A673 (cell line): ENCODE measurements at regions not wholly inside any gene's neighbourhood (a gene's known extent, or its start where the extent isn't known, plus 50 kb on each side); places are given as distances from the start of the nearest gene placed in this dataset.

ENCODE experiments used
- BruUV-seq: library from RNA; stranded (reverse); fragments of 400-500 nt; replicated peaks from 2 replicates; lab custom pipeline; 2021; lab: Mats Ljungman, UMichigan
- CTCF ChIA-PET: fragments of 300-600 bp; sonication (Branson Sonifier 250); formaldehyde crosslinking; loops from one replicate; lab custom pipeline; 2022; ENCODE audit warnings: antibody characterized with exemption; lab: Charles Lee
- POLR2A ChIA-PET: fragments of 300-600 bp; sonication (Branson Sonifier 250); formaldehyde crosslinking; loops from one replicate; lab custom pipeline; 2022; ENCODE audit warnings: antibody characterized with exemption; ENCODE audit not compliant: low non-redundant PET; lab: Charles Lee
- DNase-seq: peaks from one replicate; pipeline ENCODE4 v3.0.0-alpha.2; 2015; ENCODE audit warnings: low spot score
- H3K27ac ChIP-seq: fragments of 200-600 bp; sonication (generic); 2 replicates; pipeline ENCODE4 v1.5.1; 2016; ENCODE audit warnings: mixed run types, low read depth, mild to moderate bottlenecking, mixed read lengths, antibody characterized with exemption, low read length; ENCODE audit not compliant: poor library complexity, severe bottlenecking
- H3K27me3 ChIP-seq: fragments of 200-600 bp; sonication (generic); replicated peaks from 2 replicates; pipeline ENCODE4 v1.6.1; 2017; ENCODE audit warnings: mixed run types, low read depth, mild to moderate bottlenecking, mixed read lengths, antibody characterized with exemption, low read length; ENCODE audit not compliant: insufficient read depth, poor library complexity
- H3K36me3 ChIP-seq: fragments of 200-600 bp; sonication (generic); 2 replicates; pipeline ENCODE4 v1.6.1; 2016; ENCODE audit warnings: mixed run types, mild to moderate bottlenecking, mixed read lengths, antibody characterized with exemption, low read length; ENCODE audit not compliant: insufficient read depth, poor library complexity, severe bottlenecking
- H3K4me1 ChIP-seq: fragments of 200-600 bp; sonication (generic); 2 replicates; pipeline ENCODE4 v1.6.1; 2017; ENCODE audit warnings: mixed run types, mild to moderate bottlenecking, mixed read lengths, antibody characterized with exemption, low read length; ENCODE audit not compliant: insufficient read depth, poor library complexity, severe bottlenecking
- H3K4me3 ChIP-seq: fragments of 200-600 bp; sonication (generic); 2 replicates; pipeline ENCODE4 v1.5.1; 2016; ENCODE audit warnings: low read depth, mixed run types, mild to moderate bottlenecking, mixed read lengths, low read length; ENCODE audit not compliant: poor library complexity, severe bottlenecking
- H3K9me3 ChIP-seq: fragments of 200-600 bp; sonication (generic); 2 replicates; pipeline ENCODE4 v1.6.1; 2016; ENCODE audit warnings: mixed run types, low read depth, mild to moderate bottlenecking, mixed read lengths, antibody characterized with exemption, low read length; ENCODE audit not compliant: poor library complexity, severe bottlenecking
- CTCF ChIP-seq: fragments of 300-800, 200-600 bp; sonication (generic); conservative IDR thresholded peaks from 2 replicates; pipeline ENCODE4 v1.5.1; 2017; ENCODE audit warnings: low read depth, mild to moderate bottlenecking, antibody characterized with exemption, low read length, moderate library complexity, mixed read lengths
- EZH2 ChIP-seq: fragments of 200-600 bp; sonication (generic); IDR thresholded peaks from 2 replicates; pipeline ENCODE4 v1.6.1; 2017; ENCODE audit warnings: borderline replicate concordance, low read depth, mild to moderate bottlenecking, mixed read lengths, antibody characterized with exemption, low read length; ENCODE audit not compliant: poor library complexity, severe bottlenecking
- intact Hi-C: fragments of 100-400 bp; cut with micrococcal nuclease; formaldehyde crosslinking; loops from one replicate; pipeline ENCODE4 v1.10.0; 2022; ENCODE audit not compliant: unreplicated experiment

- intact Hi-C loops: no loop called here
- Histone ChIP-seq H3K27ac (no peak overlapping the region), H3K4me1 (no peaks in the 10 kb centered on the region), H3K4me3 (no peak overlapping the region), H3K36me3 (no peaks in the 10 kb centered on the region), H3K27me3 (no peaks in the 10 kb centered on the region), H3K9me3 (no peaks in the 10 kb centered on the region)
- no peak for DNase-seq
- BruUV-seq: no TSS peak
- TF ChIP-seq EZH2 (no peak), CTCF (no peak)
- ChIA-PET CTCF (no interaction called here), POLR2A (no interaction called here)
Observed at GRCh38 chr2:48126162-48126561, 188.3 kb upstream of the FOXN2 start.

DNA sequence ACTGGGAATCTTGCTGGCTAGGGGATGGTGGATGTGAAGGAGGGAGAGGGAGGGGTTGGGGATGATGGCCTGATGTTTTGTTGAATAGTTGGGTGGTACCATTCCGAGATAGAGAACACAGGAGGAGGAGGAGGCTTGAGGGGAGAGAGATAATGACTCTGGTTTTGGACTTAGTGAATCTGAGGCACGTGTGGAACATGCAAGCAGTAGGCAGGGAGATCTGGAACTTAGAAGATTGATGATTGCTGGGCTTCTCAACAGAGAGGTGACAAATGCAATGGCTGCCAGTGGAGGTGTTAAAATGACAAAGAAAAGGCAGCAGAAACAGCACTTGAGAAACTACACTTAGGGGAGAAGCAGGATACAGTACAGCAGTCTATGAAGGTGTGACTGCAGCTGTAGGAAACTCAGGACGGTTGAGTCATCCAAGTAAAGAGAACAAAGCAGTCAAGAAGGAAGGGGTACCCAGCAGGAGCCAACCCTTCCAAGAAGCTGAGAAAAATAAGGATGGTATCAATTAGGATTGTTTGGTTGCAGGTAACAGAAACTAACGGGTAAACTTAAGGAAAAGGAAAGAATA, 186.8 kb upstream of the FOXN2 start:
- no peak for TF ChIP-seq CTCF
- no peak for TF ChIP-seq EZH2
- H3K27ac ChIP-seq: no peak overlapping the region
- H3K4me3 ChIP-seq: no peak overlapping the region
- intact Hi-C loops: no loop called here
- no peaks in the 10 kb centered on the region for H3K4me1 ChIP-seq
- H3K36me3 ChIP-seq: no peaks in the 10 kb centered on the region
- ChIA-PET POLR2A (no interaction called here), CTCF (no interaction called here)
- no peak for DNase-seq
- no TSS peak for BruUV-seq
- no peaks in the 10 kb centered on the region for H3K27me3 ChIP-seq
- H3K9me3 ChIP-seq: no peaks in the 10 kb centered on the region

- ChIA-PET POLR2A (no interaction called here), CTCF (no interaction called here)
- no peak overlapping the region for H3K4me3 ChIP-seq
- H3K27ac ChIP-seq: no peak overlapping the region
- H3K9me3 ChIP-seq: no peaks in the 10 kb centered on the region
- no peaks in the 10 kb centered on the region for H3K36me3 ChIP-seq
- BruUV-seq: no TSS peak
- TF ChIP-seq CTCF: no peak
- no peak for TF ChIP-seq EZH2
- H3K27me3 ChIP-seq: no peaks in the 10 kb centered on the region
- DNase-seq: no peak
- H3K4me1 ChIP-seq: no peaks in the 10 kb centered on the region
- intact Hi-C loops: no loop called here
Observed at GRCh38 chr2:48129293-48129950, 185.1 kb upstream of the FOXN2 start.
